ENCODE measurements at regions not wholly inside any gene's neighbourhood (a gene's known extent, or its start where the extent isn't known, plus 50 kb on each side); places are given as distances from the start of the nearest gene placed in this dataset.

GRCh38 chr10:9023206-9023605 is 968.7 kb downstream of the GATA3 start:
- Mint-ChIP-seq H3K9me3 (ENCODE audit: unreplicated experiment) (no peaks in the 10 kb centered on the region), H3K36me3 (ENCODE audit: unreplicated experiment) (no peaks in the 10 kb centered on the region), H3K4me1 (ENCODE audit: low read depth, unreplicated experiment) (no peaks in the 10 kb centered on the region), H3K27me3 (ENCODE audit: unreplicated experiment) (no peaks in the 10 kb centered on the region), H3K27ac (ENCODE audit: unreplicated experiment) (no peak overlapping the region), H3K4me3 (ENCODE audit: unreplicated experiment) (no peak overlapping the region)
- no peak for DNase-seq
- TF ChIP-seq CTCF (IDR thresholded peaks at IDR 0.05; ENCODE audit: partially characterized antibody, unreplicated experiment): no peak

DNA sequence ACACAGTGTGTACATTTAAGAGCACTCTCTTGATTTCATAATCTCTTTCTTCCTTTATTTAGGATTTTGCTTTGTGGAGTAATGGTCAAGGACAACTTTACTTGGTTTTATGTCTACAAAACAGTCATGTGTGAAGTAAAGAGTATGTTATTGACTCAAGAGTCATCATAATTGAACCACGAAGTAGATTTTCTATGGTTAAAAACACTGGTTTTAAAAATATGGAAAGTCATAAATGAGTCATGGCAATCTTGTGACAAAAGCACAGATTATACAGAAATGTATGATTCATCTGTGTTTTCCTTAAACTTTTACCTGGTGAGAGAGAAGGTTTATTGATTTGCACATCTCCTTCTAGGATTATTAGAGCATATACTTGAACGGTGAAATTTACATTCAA is 969.7 kb downstream of the GATA3 start:
- H3K9me3 Mint-ChIP-seq (ENCODE audit: unreplicated experiment): no peaks in the 10 kb centered on the region
- H3K36me3 Mint-ChIP-seq (ENCODE audit: unreplicated experiment): no peaks in the 10 kb centered on the region
- H3K4me1 Mint-ChIP-seq (ENCODE audit: low read depth, unreplicated experiment): no peaks in the 10 kb centered on the region
- no peaks in the 10 kb centered on the region for H3K27me3 Mint-ChIP-seq (ENCODE audit: unreplicated experiment)
- no peak for DNase-seq
- TF ChIP-seq CTCF (IDR thresholded peaks at IDR 0.05; ENCODE audit: partially characterized antibody, unreplicated experiment): no peak
- no peak overlapping the region for H3K4me3 Mint-ChIP-seq (ENCODE audit: unreplicated experiment)
- H3K27ac Mint-ChIP-seq (ENCODE audit: unreplicated experiment): no peak overlapping the region

- Mint-ChIP-seq H3K36me3 (ENCODE audit: unreplicated experiment) (no peaks in the 10 kb centered on the region), H3K4me3 (ENCODE audit: unreplicated experiment) (no peak overlapping the region), H3K4me1 (ENCODE audit: low read depth, unreplicated experiment) (no peaks in the 10 kb centered on the region), H3K9me3 (ENCODE audit: unreplicated experiment) (no peaks in the 10 kb centered on the region), H3K27ac (ENCODE audit: unreplicated experiment) (no peak overlapping the region), H3K27me3 (ENCODE audit: unreplicated experiment) (no peaks in the 10 kb centered on the region)
- no peak for DNase-seq
- TF ChIP-seq CTCF (IDR thresholded peaks at IDR 0.05; ENCODE audit: partially characterized antibody, unreplicated experiment): no peak
These were observed 973.7 kb downstream of the GATA3 start for GRCh38 chr10:9028231-9028630.

GRCh38 chr10:9035355-9035754 is 980.9 kb downstream of the GATA3 start:
- TF ChIP-seq CTCF (IDR thresholded peaks at IDR 0.05; ENCODE audit: partially characterized antibody, unreplicated experiment): no peak
- H3K4me3 Mint-ChIP-seq (ENCODE audit: unreplicated experiment): no peak overlapping the region
- no peak overlapping the region for H3K27ac Mint-ChIP-seq (ENCODE audit: unreplicated experiment)
- no peaks in the 10 kb centered on the region for H3K4me1 Mint-ChIP-seq (ENCODE audit: low read depth, unreplicated experiment)
- H3K9me3 Mint-ChIP-seq (ENCODE audit: unreplicated experiment): no peaks in the 10 kb centered on the region
- no peak for DNase-seq
- no peaks in the 10 kb centered on the region for H3K27me3 Mint-ChIP-seq (ENCODE audit: unreplicated experiment)
- H3K36me3 Mint-ChIP-seq (ENCODE audit: unreplicated experiment): no peaks in the 10 kb centered on the region

DNA sequence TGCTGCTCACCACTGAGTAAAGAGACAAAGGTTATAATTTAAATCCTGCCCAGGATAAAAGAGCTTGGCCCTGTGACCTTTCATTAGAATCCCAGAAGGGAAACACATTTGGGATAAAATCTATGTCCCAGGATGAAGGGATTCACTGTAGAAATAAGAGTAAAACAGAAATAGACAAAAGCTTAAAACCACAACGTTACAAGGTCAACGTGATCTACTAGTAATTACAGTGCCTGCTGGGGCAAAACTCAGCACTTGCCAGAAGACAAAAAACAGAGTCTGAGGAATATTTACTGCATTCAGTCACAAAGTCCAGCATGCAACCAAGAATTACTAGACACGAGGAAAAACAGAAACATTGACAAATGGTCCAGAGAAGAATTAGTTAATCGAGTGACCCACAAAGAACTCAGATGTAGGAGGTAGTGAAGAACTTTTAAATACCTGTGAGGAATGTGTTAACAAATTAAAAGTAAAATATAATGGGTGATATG is 982.3 kb downstream of the GATA3 start:
- no peaks in the 10 kb centered on the region for H3K27me3 Mint-ChIP-seq (ENCODE audit: unreplicated experiment)
- H3K27ac Mint-ChIP-seq (ENCODE audit: unreplicated experiment): no peak overlapping the region
- no peaks in the 10 kb centered on the region for H3K9me3 Mint-ChIP-seq (ENCODE audit: unreplicated experiment)
- no peaks in the 10 kb centered on the region for H3K36me3 Mint-ChIP-seq (ENCODE audit: unreplicated experiment)
- no peaks in the 10 kb centered on the region for H3K4me1 Mint-ChIP-seq (ENCODE audit: low read depth, unreplicated experiment)
- no peak for TF ChIP-seq CTCF (IDR thresholded peaks at IDR 0.05; ENCODE audit: partially characterized antibody, unreplicated experiment)
- no peak overlapping the region for H3K4me3 Mint-ChIP-seq (ENCODE audit: unreplicated experiment)
- DNase-seq: no peak
